Spleen (tissue), 11 donors: ENCODE measurements at regions not wholly inside any gene's neighbourhood (a gene's known extent, or its start where the extent isn't known, plus 50 kb on each side); places are given as distances from the start of the nearest gene placed in this dataset.

Experiments used
- DNase-seq: peaks from one replicate; pipeline ENCODE4 v3.0.0-alpha.2; 2020
- H3K27ac ChIP-seq, 8 donors: fragments of 200-600 bp; sonication (generic) in 7 of 8; 1 replicate in 4 of 8; 2 replicates in 4 of 8; pipeline versions ENCODE4 v1.5.0 to v1.8.0; 2016 to 2021; ENCODE audit warnings: inconsistent platforms in 4 of 8, mild to moderate bottlenecking in 4 of 8, moderate library complexity in 1 of 8
- H3K27me3 ChIP-seq, 7 donors: fragments of 200-600 bp; sonication (generic) in 6 of 7; replicated peaks in 1 of 7; 1 replicate in 4 of 7; 2 replicates in 3 of 7; pipeline versions ENCODE4 v1.5.0 to v1.8.0; 2016 to 2021; ENCODE audit warnings: inconsistent platforms in 3 of 7, mild to moderate bottlenecking in 1 of 7
- H3K36me3 ChIP-seq, 6 donors: fragments of 200-600 bp; sonication (generic) in 5 of 6; 1 replicate in 4 of 6; 2 replicates in 2 of 6; pipeline versions ENCODE4 v1.5.0 to v1.8.0; 2016 to 2021; ENCODE audit warnings: inconsistent platforms in 2 of 6
- H3K4me1 ChIP-seq, 6 donors: fragments of 200-600 bp; sonication (generic) in 5 of 6; 1 replicate in 3 of 6; 2 replicates in 3 of 6; pipeline versions ENCODE4 v1.5.0 to v1.8.0; 2016 to 2021; ENCODE audit warnings: inconsistent platforms in 3 of 6
- H3K4me3 ChIP-seq, 8 donors: fragments of 200-600 bp; sonication (generic) in 7 of 8; 1 replicate in 4 of 8; 2 replicates in 4 of 8; pipeline versions ENCODE4 v1.5.0 to v1.8.0; 2016 to 2021; ENCODE audit warnings: inconsistent platforms in 4 of 8, mild to moderate bottlenecking in 4 of 8, moderate library complexity in 2 of 8
- H3K9me3 ChIP-seq, 8 donors: fragments of 200-600 bp; sonication (generic) in 7 of 8; 1 replicate in 4 of 8; 2 replicates in 4 of 8; pipeline versions ENCODE4 v1.5.0 to v1.8.0; 2016 to 2021; ENCODE audit warnings: inconsistent platforms in 4 of 8
- CTCF ChIP-seq, 11 experiments: fragments of 200-600 bp in 7 of 11; fragments of 450-650 bp in 4 of 11; sonication (generic) in 4 of 11; IDR thresholded peaks in 8 of 11; conservative IDR thresholded peaks in 3 of 11; 1 replicate in 7 of 11; 2 replicates in 4 of 11; pipeline versions ENCODE4 v1.4.0 to v1.8.0; 2016 to 2021; ENCODE audit warnings: antibody characterized with exemption in 11 of 11, inconsistent platforms in 4 of 11, mild to moderate bottlenecking in 1 of 11
- POLR2A ChIP-seq, 3 donors: fragments of 450-650 bp; IDR thresholded peaks; one replicate each; pipeline ENCODE4 v1.5.1; 2017; ENCODE audit warnings: antibody characterized with exemption in 3 of 3, mild to moderate bottlenecking in 1 of 3
- POLR2AphosphoS5 ChIP-seq, 3 donors: sonication (generic); formaldehyde crosslinking; IDR thresholded peaks; one replicate each; pipeline ENCODE4 v1.5.1; 2017; ENCODE audit warnings: antibody characterized with exemption in 3 of 3
- WGBS, 5 donors: extraction: QIAGEN DNeasy Blood & Tissue Kit in 3 of 5; methylation state at CpG; one replicate each; pipeline versions ENCODE4 v1.1.5 to v1.1.7; 2013 to 2018; 5-methylcytosine and 5-hydroxymethylcytosine counted together
- intact Hi-C: fragments of 100-400 bp; cut with DNase I; formaldehyde crosslinking; loops from one replicate; pipeline ENCODE4 v1.15.0; 2023; ENCODE audit warnings: low total_unique reads
- donor health status: healthy with polysubstance abuse.
- donor health status: DM: no; HTN: no; CAD: no; lungs with moderate emphysema.
- donor health status: DM: no; HTN: no; CAD: no.
- donor health status: Bipolar disorder and iron deficiency.
- donor health status: healthy.
- donor health status: DM: no; HTN: no; CAD: no.
- donor health status: DM: yes; HTN: yes; CAD: no.

GRCh38 chr2:198753101-198753500, 704.6 kb downstream of the SATB2 start:
- intact Hi-C loops, result no loop called here
- no peak for DNase-seq
- 51 to 70% (median 56%) methylated on average over 3 of the region's 3 CpGs for WGBS, 5 donors
- no peaks in the 10 kb centered on the region for H3K9me3 ChIP-seq
- no peaks in the 10 kb centered on the region for H3K4me1 ChIP-seq
- H3K27ac ChIP-seq, result no peak overlapping the region
- no peaks in the 10 kb centered on the region for H3K36me3 ChIP-seq
- H3K27me3 ChIP-seq, result no peaks in the 10 kb centered on the region
- TF ChIP-seq CTCF (IDR thresholded peaks at IDR 0.05 in 8 of 11, conservative IDR thresholded peaks at IDR 0.05 in 3 of 11) (no peak), POLR2A (IDR thresholded peaks at IDR 0.05) (no peak), POLR2AphosphoS5 (IDR thresholded peaks at IDR 0.05) (no peak)
- no peak overlapping the region for H3K4me3 ChIP-seq

DNA sequence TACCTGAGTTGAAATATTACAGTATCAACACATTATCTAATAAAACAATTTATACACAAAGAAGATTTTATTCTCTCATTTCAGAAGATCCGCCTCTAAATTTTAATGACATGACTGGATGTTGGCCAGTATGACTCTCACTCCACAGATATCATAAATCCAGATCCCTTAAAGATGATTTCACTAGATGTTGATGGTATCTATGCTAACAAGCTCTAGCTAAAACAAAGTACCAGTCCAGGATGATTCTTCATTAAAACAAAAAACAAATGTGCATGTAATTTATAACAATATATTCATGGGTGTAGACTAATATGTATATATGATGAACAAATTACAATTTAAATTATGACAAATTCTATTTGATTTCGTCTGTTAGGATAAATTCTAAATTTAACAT, 708.4 kb downstream of the SATB2 start:
- TF ChIP-seq POLR2A (IDR thresholded peaks at IDR 0.05) (no peak), CTCF (IDR thresholded peaks at IDR 0.05 in 8 of 11, conservative IDR thresholded peaks at IDR 0.05 in 3 of 11) (no peak), POLR2AphosphoS5 (IDR thresholded peaks at IDR 0.05) (no peak)
- intact Hi-C loops, result no loop called here
- Histone ChIP-seq H3K36me3 (no peaks in the 10 kb centered on the region), H3K27ac (no peak overlapping the region), H3K4me1 (no peaks in the 10 kb centered on the region), H3K4me3 (no peak overlapping the region), H3K9me3 (no peaks in the 10 kb centered on the region), H3K27me3 (no peaks in the 10 kb centered on the region)
- 72 to 86% (median 76%) methylated on average over 2 of the region's 2 CpGs for WGBS, 5 donors
- DNase-seq, result no peak

GRCh38 chr2:198731842-198732399, 725.8 kb downstream of the SATB2 start:
- intact Hi-C loops, result no loop called here
- Histone ChIP-seq H3K27me3 (no peaks in the 10 kb centered on the region), H3K4me3 (no peak overlapping the region), H3K27ac (no peak overlapping the region), H3K4me1 (no peaks in the 10 kb centered on the region), H3K36me3 (no peaks in the 10 kb centered on the region), H3K9me3 (no peaks in the 10 kb centered on the region)
- DNase-seq, result no peak
- 61 to 76% (median 66%) methylated on average over 3 of the region's 3 CpGs for WGBS, 5 donors
- no peak for TF ChIP-seq POLR2A (IDR thresholded peaks at IDR 0.05)
- no peak for TF ChIP-seq POLR2AphosphoS5 (IDR thresholded peaks at IDR 0.05)
- no peak for TF ChIP-seq CTCF (IDR thresholded peaks at IDR 0.05 in 8 of 11, conservative IDR thresholded peaks at IDR 0.05 in 3 of 11)

GRCh38 chr2:198720266-198720665, 737.5 kb downstream of the SATB2 start:
- Histone ChIP-seq H3K27ac (no peak overlapping the region), H3K4me3 (no peak overlapping the region), H3K4me1 (no peaks in the 10 kb centered on the region), H3K36me3 (no peaks in the 10 kb centered on the region), H3K9me3 (no peaks in the 10 kb centered on the region), H3K27me3 (no peaks in the 10 kb centered on the region)
- WGBS, 5 donors, result 56 to 67% (median 57%) methylated on average over 3 of the region's 3 CpGs
- TF ChIP-seq POLR2A (IDR thresholded peaks at IDR 0.05), result no peak
- no peak for TF ChIP-seq CTCF (IDR thresholded peaks at IDR 0.05 in 8 of 11, conservative IDR thresholded peaks at IDR 0.05 in 3 of 11)
- TF ChIP-seq POLR2AphosphoS5 (IDR thresholded peaks at IDR 0.05), result no peak
- intact Hi-C loops, result no loop called here
- no peak for DNase-seq
